NCI-H2227 treated with DMSO at 0.1 percent for 48 hours (cell line): ENCODE measurements at regions not wholly inside any gene's neighbourhood (a gene's known extent, or its start where the extent isn't known, plus 50 kb on each side); places are given as distances from the start of the nearest gene placed in this dataset.
"Not testable (repeated sequence)": the region's sequence is repeated elsewhere in the genome, so short reads cannot be mapped to it uniquely, and the experiment has no call there.

Source experiments
- DNase-seq: peaks from one replicate; lab custom pipeline; 2025; lab: John Stamatoyannopoulos, UW

DNA sequence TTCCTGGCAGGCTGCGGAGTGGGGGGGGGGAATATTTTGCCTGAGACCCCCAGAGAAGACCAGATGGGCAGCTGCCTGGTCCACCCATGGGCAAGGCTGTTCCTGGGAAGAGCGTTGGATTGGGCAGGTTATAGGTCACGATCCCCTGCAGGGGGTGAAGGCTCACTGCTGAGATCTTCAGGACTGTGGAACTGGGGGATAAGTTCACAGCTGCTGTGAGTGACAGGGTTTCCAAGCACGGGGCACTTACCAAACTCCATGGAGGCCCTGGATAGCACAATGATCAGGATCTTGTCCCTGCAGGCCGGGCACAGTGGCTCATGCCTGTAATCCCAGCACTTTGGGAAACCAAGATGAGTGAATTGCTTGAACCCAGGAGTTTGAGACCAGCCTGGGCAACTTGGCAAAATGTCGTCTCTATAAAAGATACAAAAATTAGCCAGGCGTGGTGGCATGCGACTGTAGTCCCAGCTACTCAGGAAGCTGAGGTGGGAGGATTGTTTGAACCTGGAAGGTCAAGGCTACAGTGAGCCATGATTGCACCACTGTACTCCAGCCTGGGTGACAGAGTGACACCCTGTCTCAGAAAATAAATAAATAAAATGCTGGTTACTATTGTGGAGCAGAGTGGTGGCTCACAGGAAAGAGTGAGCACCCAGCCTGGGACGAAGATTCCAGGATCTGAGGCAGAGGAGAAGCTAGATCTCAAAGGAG is 68.0 kb upstream of the HELT start:
- DNase-seq, result no peak

- DNase-seq, result no peak
These were observed 67.4 kb upstream of the HELT start for GRCh38 chr4:184950926-184951325.

DNA sequence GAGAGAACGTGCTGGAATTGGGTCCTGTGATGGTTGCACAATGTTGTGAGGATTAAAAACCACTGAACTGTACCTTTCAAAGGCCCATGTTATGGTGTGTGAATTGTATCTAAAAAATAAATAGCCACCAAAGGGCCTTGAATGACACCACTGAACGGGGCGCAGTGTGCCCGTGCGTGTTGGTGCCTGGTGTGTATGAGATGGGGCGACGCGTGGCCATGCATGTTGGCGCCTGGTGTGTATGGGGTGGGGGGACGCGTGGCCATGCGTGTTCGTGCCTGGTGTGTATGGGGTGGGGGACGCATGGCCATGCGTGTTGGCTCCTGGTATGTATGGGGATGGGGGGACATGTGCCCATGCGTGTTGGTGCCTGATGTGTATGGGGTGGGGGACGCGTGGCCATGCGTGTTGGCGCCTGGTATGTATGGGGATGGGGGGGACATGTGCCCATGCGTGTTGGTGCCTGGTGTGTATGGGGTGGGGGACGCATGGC is 66.6 kb upstream of the HELT start:
- no peak for DNase-seq

- no peak for DNase-seq
These were observed 65.8 kb upstream of the HELT start for GRCh38 chr4:184952522-184952921.

GRCh38 chr4:184953421-184953945 is 64.8 kb upstream of the HELT start:
- DNase-seq, result no peak

DNA sequence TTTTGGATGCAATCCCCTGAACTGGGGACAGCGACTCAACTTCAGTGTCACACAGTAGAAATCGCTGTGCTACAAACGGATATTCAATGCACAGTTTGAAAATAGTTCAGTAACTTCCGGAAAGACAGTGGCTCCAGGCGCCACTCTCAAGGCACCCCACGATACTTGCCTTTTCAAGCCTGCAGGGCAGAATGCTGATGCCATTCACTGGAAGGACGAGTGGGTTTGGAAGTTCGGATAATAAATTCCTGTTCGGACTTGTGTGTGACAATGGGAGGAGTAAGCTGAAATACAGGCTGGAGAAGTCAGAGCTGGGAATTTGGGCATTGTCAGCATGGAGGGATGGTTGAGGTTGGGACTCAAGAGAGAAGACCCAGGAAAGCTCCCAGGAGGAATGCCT is 64.3 kb upstream of the HELT start:
- no peak for DNase-seq

DNA sequence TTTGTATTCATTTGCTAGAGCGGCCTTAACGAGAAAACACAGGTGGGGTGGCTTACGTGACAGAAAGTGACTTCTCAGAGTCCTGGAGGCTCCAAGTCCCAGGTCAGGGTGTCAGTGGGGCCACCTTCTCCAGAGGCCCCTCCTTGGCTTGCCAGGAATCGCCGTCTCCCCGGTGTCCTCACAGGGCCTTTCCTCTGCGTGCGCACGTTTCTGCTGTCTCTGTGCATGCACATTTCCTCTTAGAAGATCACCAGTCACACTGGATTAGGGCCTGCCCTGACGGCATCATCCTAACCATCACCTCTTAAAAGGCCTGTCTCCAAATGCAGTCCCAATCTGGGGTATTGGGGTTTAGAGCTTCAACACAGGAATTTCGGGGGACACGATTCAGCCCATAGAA is 63.8 kb upstream of the HELT start:
- no peak for DNase-seq

GRCh38 chr4:184955116-184955515 is 63.2 kb upstream of the HELT start:
- DNase-seq, result no peak

DNA sequence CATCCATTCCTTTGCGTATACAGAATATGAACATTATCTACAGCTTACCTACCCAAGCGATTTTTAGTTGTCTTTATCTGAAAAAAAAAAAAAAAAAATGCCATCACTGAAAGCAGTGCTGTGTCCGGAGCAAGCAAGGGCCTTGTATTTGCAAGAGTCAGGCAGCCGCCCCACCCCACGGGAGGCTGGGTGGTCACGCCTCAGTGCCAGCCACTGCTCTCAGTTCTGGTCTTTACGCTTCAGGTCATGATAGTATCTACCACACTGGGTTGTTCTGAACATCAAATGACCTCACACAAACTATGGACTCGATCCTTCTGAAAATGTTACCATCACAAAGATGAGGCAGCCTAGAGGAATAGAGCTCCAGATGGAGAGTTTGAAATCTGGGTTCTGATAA is 62.7 kb upstream of the HELT start:
- no peak for DNase-seq

DNA sequence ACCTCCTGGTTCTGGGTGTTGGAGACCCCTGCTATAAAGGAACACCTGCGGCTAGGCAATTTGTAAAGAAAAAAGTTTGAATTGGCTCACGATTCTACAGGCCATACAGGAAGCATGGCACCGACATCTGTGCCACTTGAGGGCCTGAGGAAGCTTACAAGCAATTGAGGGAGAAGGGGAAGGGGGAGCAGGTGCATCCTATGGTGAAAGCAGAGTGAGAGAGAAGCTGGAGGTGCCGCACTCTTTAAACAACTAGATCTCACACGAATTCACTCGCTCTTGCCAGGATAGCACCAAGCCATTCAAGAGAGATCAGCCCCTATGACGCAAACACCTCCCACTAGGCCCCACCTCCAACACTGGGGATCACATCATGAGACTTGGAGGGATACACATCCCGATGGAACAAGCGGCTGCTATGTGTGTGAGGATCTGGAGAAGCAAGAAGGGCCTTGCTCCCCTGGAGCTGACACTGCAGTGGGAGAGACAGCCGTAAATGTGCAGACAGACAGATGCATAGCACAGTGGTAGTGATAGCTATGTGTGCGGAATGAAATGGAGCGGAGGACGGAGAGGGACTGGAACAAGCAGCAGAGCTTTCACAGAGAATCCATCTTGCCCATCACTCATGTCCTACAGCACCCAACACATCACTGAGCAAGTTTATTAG is 60.7 kb upstream of the HELT start:
- DNase-seq, result no peak

DNA sequence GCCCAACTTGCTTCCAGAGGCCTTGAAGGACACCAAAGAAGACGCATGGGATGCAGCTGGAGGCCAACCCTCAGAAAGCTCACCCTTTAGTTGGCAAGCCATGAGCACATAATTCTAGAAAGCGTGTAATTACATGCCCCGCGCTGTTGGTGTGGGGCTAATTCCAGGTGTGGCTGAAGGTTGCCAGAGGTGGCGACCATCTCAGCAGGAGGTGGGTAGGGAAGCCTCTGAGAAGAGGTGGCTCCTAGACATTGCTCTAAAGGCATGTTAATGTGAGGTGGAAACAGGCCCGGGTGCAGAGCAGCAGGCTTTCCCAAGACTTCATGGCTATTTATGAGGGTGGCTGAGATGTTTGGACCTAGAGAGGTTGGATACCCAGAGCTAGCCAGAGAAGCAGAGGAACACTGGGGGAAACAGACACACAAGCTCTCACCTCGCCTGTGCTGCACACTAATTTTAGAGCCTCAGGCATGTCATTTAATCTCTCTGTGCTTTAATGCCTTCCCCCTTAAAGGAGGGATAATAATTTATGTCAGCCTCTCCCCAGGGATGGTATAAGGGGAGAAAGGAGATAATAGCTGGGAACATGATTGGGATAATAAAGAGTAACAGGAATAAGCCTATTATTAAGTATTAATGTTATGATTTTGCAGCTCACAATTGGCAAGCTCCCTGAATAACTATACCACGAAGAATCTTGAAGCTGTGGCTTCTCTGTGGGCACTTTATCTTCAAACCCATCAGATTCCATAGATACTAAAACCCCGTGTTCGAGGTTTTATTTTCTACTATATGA is 60.0 kb upstream of the HELT start:
- peak; percentile 69 for DNase-seq

DNA sequence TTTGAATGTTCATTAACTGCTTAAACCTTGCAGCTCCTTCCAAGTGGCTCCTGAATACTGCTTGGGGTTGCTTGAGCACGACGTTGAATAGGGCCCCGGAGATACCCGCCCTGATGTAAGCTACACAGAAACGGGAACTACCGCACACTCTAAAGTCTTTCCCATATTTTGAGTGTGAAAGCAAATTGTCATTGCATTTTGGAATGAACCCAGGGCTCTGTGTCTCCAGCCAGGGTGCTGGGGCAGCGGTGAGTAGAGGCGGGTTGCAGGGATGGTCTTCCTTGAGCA is 59.4 kb upstream of the HELT start:
- no peak for DNase-seq

GRCh38 chr4:184959309-184959708 is 59.0 kb upstream of the HELT start:
- no peak for DNase-seq

DNA sequence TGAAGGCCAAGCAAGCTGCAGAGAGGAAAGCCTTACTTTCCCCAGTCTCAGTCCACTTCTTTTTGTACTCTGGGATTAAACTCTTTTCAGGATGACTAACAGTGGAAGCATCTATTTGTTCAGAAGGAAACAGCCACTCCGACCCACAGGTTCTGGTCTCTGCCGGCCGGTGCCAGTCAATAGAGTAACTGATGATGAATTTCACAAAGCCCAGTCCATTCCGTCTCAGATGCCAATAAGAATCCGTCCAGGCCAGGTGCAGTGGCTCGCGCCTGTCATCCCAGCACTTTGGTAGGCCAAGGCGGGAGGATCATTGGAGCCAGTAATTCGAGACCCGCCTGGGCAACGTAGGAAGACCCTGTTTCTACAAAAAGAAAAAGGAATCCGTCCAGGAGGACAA is 58.5 kb upstream of the HELT start:
- DNase-seq, result no peak

GRCh38 chr4:184960505-184960971 is 57.8 kb upstream of the HELT start:
- DNase-seq, result no peak

- DNase-seq, result no peak
These were observed 56.6 kb upstream of the HELT start for GRCh38 chr4:184961660-184962059.

DNA sequence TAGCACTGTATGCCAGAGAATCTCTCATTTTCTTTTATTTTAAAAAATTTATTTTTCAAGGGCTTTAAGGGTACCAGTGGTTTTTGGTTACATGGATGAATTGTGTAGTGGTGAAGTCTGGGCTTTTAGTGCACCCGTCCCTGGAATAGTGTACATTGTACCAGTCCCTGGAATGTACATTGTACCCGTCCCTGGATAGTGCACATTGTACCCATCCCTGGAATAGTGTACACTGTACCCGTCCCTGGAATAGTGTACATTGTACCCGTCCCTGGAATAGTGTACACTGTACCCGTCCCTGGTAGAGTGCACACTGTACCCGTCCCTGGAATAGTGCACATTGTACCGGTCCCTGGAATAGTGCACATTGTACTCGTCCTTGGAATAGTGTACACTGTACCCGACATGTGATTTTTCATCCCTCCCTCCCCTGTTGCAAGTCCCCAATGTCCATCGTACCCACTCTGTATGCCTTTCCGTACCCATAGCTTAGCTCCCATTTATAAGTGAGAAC is 56.1 kb upstream of the HELT start:
- DNase-seq, result no peak

DNA sequence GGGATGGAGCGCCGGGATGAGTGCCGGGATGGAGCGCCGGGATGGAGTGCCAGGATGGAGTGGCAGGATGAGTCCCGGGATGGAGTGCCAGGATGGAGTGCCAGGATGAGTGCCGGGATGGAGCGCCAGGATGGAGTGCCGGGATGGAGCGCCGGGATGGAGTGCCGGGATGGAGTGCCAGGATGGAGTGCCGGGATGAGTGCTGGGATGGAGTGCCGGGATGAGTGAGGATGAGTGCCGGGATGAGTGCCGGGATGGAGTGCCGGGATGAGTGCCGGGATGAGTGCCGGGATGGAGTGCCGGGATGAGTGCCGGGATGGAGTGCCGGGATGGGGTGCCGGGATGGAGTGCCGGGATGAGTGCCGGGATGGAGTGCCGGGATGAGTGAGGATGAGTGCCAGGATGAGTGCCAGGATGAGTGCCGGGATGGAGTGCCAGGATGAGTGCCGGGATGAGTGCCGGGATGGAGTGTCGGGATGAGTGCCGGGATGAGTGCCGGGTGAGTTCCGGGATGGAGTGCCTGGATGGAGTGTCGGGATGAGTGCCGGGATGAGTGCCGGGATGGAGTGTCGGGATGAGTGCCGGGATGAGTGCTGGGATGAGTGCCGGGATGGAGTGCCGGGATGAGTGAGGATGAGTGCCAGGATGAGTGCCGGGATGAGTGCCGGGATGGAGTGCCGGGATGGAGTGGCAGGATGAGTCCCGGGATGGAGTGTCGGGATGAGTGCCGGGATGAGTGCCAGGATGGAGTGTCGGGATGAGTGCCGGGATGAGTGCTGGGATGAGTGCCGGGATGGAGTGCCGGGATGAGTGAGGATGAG is 52.9 kb upstream of the HELT start:
- not testable (repeated sequence) for DNase-seq

DNA sequence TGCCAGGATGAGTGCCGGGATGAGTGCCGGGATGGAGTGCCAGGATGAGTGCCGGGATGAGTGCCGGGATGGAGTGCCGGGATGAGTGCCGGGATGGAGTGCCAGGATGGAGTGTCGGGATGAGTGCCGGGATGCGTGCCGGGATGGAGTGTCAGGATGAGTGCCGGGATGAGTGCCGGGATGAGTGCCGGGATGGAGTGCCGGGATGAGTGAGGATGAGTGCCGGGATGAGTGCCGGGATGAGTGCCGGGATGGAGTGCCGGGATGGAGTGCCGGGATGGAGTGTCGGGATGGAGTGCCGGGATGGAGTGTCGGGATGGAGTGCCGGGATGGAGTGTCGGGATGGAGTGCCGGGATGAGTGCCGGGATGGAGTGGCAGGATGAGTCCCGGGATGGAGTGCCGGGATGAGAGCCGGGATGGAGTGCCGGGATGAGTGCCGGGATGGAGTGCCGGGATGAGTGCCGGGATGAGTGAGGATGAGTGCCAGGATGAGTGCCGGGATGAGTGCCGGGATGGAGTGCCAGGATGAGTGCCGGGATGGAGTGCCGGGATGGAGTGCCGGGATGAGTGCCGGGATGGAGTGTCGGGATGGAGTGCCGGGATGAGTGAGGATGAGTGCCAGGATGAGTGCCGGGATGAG is 52.1 kb upstream of the HELT start:
- DNase-seq, result not testable (repeated sequence)

DNA sequence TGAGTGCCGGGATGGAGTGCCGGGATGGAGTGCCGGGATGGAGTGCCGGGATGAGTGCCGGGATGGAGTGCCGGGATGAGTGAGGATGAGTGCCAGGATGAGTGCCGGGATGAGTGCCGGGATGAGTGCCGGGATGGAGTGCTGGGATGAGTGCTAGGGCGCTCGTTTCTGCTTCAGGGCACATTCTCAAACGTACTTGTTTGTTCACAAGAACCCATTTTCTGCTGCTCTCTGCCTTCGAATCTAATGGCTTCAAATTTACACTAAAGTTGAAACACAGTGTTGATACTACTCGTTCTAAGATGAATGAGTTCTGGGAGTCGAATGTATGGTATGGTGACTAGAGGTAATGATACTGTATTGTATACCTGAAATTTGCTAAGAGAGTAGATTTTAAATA is 50.6 kb upstream of the HELT start:
- not testable (repeated sequence) for DNase-seq

DNA sequence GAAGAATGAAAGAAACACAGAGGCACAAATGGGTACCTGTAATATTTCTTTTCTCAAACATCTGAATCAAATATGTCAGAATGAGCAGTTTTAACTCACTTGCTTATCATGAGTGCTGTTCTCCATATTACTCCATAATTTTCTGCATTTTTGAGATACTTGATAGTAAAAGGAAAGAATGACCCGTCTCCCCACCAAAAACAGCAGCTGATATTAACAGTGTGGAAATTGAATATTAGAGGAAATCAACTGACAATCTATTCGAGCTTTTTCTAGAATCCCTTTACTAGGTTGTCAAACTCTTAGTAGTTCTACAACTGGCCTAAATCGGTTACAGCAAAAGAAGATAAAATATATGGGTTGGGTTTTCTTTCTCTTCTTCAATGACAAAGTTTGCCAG is 49.9 kb upstream of the HELT start:
- no peak for DNase-seq
